Fibroblast of villous mesenchyme (primary cell): ENCODE measurements at regions not wholly inside any gene's neighbourhood (a gene's known extent, or its start where the extent isn't known, plus 50 kb on each side); places are given as distances from the start of the nearest gene placed in this dataset.
A peak's percentile ranks its signal among the peaks of the same experiment; 100 is the strongest.

Source experiments
- DNase-seq: peaks from one replicate; pipeline ENCODE4 v3.0.0-alpha.2; 2010; ENCODE audit warnings: low read depth
- H3K4me3 ChIP-seq: 2 replicates; pipeline ENCODE4 v1.5.1; 2011; ENCODE audit warnings: low read depth, mild to moderate bottlenecking, low read length
- CTCF ChIP-seq: IDR thresholded peaks from 2 replicates; pipeline ENCODE4 v1.5.1; 2012; ENCODE audit warnings: low read depth, mild to moderate bottlenecking, low read length; ENCODE audit not compliant: insufficient read depth

DNA sequence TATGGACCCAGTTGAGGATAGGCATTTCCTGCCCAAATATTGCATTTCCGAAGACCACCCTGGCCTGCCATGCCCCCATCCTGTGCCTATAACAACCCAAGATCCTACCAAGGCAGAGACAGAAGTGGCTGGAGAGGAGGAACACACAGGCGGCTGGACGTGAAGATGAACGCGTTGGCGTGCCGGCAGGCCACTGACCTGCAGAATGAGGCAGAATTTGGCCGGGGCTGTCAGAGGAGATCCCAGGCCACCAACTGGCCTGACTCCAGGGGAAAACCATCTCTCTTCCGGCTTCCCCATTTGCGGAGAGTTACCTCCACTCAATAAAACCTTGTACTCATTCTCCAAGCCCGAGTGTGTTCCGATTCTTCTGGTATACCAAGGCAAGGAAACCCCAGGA, 1507.5 kb downstream of the EFNA5 start:
- DNase-seq, result no peak
- no peak for TF ChIP-seq CTCF
- H3K4me3 ChIP-seq, result no peak overlapping the region

DNA sequence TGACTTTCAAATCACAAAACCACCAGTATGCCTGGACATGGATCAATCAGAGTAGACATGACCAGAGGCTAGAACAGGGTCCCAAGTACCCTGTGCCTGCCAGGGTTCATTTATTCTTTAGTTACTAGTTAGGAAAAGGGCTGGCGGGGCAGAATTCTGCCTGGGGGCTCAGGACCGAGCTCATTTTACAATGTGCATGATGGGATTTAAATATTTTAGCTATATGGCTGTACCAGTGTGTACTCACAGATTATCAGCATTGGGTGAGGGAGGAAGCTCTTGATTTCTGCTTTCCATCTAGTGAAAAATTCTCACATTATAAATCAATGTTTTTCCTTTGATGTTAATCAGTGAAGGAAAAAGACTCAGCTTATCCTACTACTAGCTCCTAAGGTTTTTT, 1511.1 kb downstream of the EFNA5 start:
- H3K4me3 ChIP-seq, result no peak overlapping the region
- no peak for TF ChIP-seq CTCF
- DNase-seq, result no peak

DNA sequence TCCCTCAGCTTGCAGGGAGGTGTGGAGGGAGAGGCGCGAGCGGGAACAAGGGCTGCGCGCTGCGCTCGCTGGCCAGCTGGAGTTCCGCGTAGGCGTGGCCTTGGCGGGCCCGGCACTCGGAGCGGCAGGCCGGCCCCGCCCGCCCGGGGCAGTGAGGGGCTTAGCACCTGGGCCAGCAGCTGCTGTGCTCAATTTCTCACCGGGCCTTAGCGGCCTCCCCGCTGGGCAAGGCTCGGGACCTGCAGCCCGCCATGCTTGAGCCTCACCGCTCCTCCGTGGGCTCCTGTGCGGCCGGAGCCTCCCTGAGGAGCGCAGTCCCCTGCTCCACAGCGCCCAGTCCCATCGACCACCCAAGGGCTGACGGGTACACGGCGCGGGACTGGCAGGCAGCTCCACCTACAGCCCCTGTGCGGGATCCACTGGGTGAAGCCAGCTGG, 1516.4 kb downstream of the EFNA5 start:
- no peak for DNase-seq
- H3K4me3 ChIP-seq, result peak overlapping the region; percentile 30
- TF ChIP-seq CTCF, result no peak

- TF ChIP-seq CTCF, result no peak
- no peak overlapping the region for H3K4me3 ChIP-seq
- DNase-seq, result no peak
Observed at GRCh38 chr5:106152569-106152968, 1518.2 kb downstream of the EFNA5 start.

DNA sequence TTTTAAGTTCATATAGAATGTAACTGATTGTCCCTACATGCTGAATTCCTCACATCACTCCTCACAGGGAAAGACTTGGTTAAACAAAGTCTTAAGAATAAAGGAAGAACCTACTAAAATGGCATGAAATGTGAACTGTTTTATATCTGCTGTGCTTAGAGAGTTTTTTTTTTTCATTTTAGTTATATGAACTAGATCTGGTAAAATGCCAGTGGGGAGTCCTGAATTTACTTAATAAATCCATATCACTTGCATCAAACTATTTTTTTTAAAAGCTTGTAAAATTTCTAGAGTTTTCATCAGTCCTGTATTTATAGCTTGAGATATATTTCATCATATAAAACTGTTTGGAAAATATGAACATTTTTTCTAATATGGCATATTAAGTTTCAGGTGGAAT, 1528.6 kb downstream of the EFNA5 start:
- no peak for TF ChIP-seq CTCF
- DNase-seq, result no peak
- H3K4me3 ChIP-seq, result no peak overlapping the region

DNA sequence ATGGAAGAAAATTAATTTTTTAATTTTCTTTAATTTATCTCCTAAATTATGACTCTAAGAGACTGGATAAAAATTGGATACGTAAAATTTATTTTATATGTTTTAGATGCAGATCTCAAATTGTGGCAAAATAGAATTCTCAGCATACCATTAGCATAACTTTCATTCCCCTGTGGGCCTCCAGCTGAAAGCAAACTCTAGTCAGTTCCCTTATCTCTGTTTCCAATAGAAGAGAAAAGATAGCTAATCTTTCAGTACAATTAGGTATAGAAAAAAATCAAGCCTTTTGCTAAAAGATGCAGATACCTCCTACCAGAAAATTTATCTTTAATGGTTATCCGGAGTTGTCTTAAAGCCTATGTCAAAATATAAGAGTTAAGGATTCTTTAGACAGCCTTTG, 1530.6 kb downstream of the EFNA5 start:
- TF ChIP-seq CTCF, result no peak
- no peak for DNase-seq
- H3K4me3 ChIP-seq, result no peak overlapping the region

DNA sequence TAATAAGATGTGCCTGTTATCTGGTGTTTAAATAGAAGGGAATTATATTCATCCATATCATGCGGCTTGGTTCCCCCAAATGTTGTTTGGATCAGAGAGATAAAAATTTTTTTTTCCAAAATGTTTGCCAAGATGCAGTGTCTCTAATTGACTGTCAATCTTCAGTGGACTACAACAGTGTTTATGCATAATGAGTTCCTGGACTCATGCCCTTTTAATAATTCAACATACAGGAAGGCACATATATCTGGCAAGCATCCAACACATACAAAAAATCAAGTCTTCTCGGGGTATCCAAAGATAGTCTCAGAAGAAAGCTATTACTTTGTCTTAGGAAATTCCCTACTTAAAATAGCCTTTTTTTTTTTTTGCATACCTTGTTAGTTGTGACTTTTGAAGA, 1534.7 kb downstream of the EFNA5 start:
- no peak for TF ChIP-seq CTCF
- DNase-seq, result no peak
- no peak overlapping the region for H3K4me3 ChIP-seq
